ENCODE measurements at regions not wholly inside any gene's neighbourhood (a gene's known extent, or its start where the extent isn't known, plus 50 kb on each side); places are given as distances from the start of the nearest gene placed in this dataset.

- intact Hi-C loops (cut with DNase I) = no loop called here
- Histone ChIP-seq H3K27me3 (ENCODE audit: control insufficient read depth, insufficient read depth) (no peaks in the 10 kb centered on the region), H3K9me3 (ENCODE audit: control insufficient read depth, low read length) (no peaks in the 10 kb centered on the region), H3K4me1 (ENCODE audit: control insufficient read depth, insufficient read depth, low read length) (no peaks in the 10 kb centered on the region), H3K4me3 (ENCODE audit: low read length) (no peak overlapping the region), H3K27ac (ENCODE audit: low read length) (no peak overlapping the region)
- 80% methylated on average over 9 of the region's 9 CpGs for WGBS
- DNase-seq (no peak), ATAC-seq (no peak)
Measured at GRCh38 chr10:128221807-128222206, 95.6 kb upstream of the MKI67 start.

DNA sequence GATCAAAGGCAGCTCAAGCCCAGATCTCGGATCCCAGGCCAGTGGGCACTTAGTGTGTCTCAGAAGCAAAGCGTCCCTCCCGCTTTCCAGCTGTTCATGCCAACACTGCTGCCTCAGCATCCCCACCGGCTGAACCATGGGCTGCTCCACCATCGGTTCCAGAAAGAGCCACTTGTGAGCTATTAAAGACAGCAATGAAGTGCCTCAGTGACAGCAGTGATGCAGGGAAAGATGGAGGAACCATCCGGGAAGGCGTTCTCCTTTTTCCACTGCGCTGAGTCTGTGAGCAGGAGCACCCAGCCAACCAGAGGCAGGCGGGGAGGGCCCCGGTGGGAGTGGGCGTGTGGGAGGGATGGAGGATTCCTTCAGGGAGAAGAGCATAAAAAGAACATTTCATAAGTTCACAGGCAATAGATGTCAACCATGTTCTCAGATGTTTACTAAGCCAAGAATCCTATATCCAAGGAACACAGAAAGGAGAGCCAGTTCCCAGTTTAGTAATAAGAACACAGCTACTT is 96.2 kb upstream of the MKI67 start:
- intact Hi-C loops (cut with DNase I) = no loop called here
- WGBS = 74% methylated on average over 11 of the region's 11 CpGs
- Histone ChIP-seq H3K27me3 (ENCODE audit: control insufficient read depth, insufficient read depth) (no peaks in the 10 kb centered on the region), H3K9me3 (ENCODE audit: control insufficient read depth, low read length) (no peaks in the 10 kb centered on the region), H3K4me1 (ENCODE audit: control insufficient read depth, insufficient read depth, low read length) (no peaks in the 10 kb centered on the region), H3K4me3 (ENCODE audit: low read length) (no peak overlapping the region), H3K27ac (ENCODE audit: low read length) (no peak overlapping the region)
- ATAC-seq = no peak
- DNase-seq = no peak

DNA sequence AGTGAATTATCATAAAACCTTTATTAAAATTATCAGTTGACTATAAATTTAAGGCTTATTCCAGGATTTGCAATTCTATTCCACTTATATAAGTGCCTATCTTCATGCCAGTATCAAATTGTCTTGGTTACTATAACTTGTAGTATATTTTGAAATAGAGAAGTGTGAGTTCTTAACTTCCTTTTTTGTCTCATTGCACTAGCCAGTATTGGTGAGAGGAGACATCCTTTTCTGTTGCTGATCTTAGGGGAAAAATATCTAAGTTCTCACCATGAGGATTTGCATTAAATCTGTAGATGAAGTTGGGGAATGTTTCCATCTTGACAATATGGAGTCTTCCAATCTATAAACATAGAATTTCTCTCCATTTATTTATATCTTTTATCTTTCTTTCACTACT is 104.2 kb upstream of the MKI67 start:
- H3K4me1 ChIP-seq (ENCODE audit: control insufficient read depth, insufficient read depth, low read length) = no peaks in the 10 kb centered on the region
- H3K27me3 ChIP-seq (ENCODE audit: control insufficient read depth, insufficient read depth) = no peaks in the 10 kb centered on the region
- no peak for ATAC-seq
- no peak overlapping the region for H3K4me3 ChIP-seq (ENCODE audit: low read length)
- intact Hi-C loops (cut with DNase I) = no loop called here
- no peak overlapping the region for H3K27ac ChIP-seq (ENCODE audit: low read length)
- H3K9me3 ChIP-seq (ENCODE audit: control insufficient read depth, low read length) = no peaks in the 10 kb centered on the region
- DNase-seq = no peak

DNA sequence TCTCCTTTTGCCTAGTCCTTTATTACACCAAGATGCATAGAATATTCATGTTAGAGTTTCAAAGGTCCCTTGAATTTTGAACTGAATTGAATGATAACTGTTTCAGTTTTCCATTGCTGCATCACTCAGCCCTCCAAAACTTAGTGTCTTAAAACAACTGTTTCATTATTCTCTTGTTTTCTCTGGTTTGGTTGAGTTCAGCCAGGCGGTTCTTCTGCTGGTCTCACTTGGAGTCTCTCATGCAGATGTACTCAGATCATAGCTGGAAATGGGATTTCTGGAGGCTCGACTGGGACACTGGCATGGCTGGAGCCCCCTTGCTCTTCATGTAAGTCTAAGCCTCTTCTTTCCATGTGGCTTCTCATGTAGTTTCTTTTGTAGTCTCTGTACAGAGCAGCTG is 107.2 kb upstream of the MKI67 start:
- no peak for DNase-seq
- Histone ChIP-seq H3K4me1 (ENCODE audit: control insufficient read depth, insufficient read depth, low read length) (no peaks in the 10 kb centered on the region), H3K27me3 (ENCODE audit: control insufficient read depth, insufficient read depth) (no peaks in the 10 kb centered on the region), H3K9me3 (ENCODE audit: control insufficient read depth, low read length) (no peaks in the 10 kb centered on the region), H3K27ac (ENCODE audit: low read length) (no peak overlapping the region), H3K4me3 (ENCODE audit: low read length) (no peak overlapping the region)
- 86% methylated on average over 2 of the region's 2 CpGs for WGBS
- no peak for ATAC-seq
- intact Hi-C loops (cut with DNase I) = no loop called here

DNA sequence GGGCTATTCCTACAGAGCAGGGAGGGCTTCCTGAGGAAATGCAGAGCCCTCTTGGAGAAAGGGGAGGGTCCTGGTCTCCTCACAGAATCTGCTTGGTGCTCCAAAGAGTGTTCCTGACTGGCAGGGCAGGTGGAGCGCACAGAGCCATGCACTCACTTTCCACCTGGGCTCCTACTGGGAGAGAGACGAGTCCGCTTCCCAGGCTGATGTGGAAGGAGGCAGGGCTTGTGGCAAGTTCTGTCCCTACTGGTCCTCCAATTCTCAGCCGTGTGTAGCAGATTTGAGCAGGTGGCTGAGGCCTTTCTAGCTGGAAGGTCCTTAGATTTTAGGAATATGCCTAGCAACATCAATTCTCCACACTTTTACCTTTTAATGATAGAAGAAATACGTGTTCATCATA is 111.5 kb upstream of the MKI67 start:
- Histone ChIP-seq H3K27ac (ENCODE audit: low read length) (no peak overlapping the region), H3K27me3 (ENCODE audit: control insufficient read depth, insufficient read depth) (no peaks in the 10 kb centered on the region), H3K4me1 (ENCODE audit: control insufficient read depth, insufficient read depth, low read length) (no peaks in the 10 kb centered on the region), H3K9me3 (ENCODE audit: control insufficient read depth, low read length) (no peaks in the 10 kb centered on the region), H3K4me3 (ENCODE audit: low read length) (no peak overlapping the region)
- no peak for ATAC-seq
- no peak for DNase-seq
- 72% methylated on average over 5 of the region's 5 CpGs for WGBS
- intact Hi-C loops (cut with DNase I) = no loop called here

GRCh38 chr10:128241023-128241422 is 114.8 kb upstream of the MKI67 start:
- 92% methylated on average over 7 of the region's 7 CpGs for WGBS
- DNase-seq (no peak), ATAC-seq (no peak)
- Histone ChIP-seq H3K9me3 (ENCODE audit: control insufficient read depth, low read length) (no peaks in the 10 kb centered on the region), H3K4me3 (ENCODE audit: low read length) (no peak overlapping the region), H3K27ac (ENCODE audit: low read length) (no peak overlapping the region), H3K4me1 (ENCODE audit: control insufficient read depth, insufficient read depth, low read length) (no peaks in the 10 kb centered on the region), H3K27me3 (ENCODE audit: control insufficient read depth, insufficient read depth) (no peaks in the 10 kb centered on the region)
- intact Hi-C loops (cut with DNase I) = no loop called here

- Histone ChIP-seq H3K9me3 (ENCODE audit: control insufficient read depth, low read length) (no peaks in the 10 kb centered on the region), H3K4me1 (ENCODE audit: control insufficient read depth, insufficient read depth, low read length) (no peaks in the 10 kb centered on the region), H3K4me3 (ENCODE audit: low read length) (no peak overlapping the region), H3K27ac (ENCODE audit: low read length) (no peak overlapping the region), H3K27me3 (ENCODE audit: control insufficient read depth, insufficient read depth) (no peaks in the 10 kb centered on the region)
- no peak for DNase-seq
- intact Hi-C loops (cut with DNase I) = no loop called here
- no peak for ATAC-seq
- 68% methylated on average over 10 of the region's 10 CpGs for WGBS
Measured at GRCh38 chr10:128242641-128243040, 116.4 kb upstream of the MKI67 start.

DNA sequence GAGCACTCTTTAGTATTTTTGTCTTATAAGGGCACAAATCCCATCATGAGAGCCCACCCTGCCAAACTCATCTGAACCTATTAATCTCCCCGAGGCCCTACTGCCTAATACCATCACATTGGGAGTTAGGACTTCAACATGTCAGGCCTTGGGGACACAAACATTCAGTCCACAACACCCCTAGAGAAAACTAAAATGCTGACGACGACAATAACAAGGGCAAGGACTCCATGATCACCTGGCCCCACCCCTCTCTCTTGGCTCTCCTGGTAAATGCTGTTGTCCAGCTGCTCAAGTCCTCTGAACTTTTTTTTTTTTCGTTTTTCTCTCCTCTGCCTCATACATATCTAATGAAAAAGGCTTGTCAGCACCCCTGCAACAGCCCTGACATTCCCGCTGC is 118.8 kb upstream of the MKI67 start:
- ATAC-seq = no peak
- no peaks in the 10 kb centered on the region for H3K27me3 ChIP-seq (ENCODE audit: control insufficient read depth, insufficient read depth)
- H3K4me3 ChIP-seq (ENCODE audit: low read length) = no peak overlapping the region
- H3K9me3 ChIP-seq (ENCODE audit: control insufficient read depth, low read length) = no peaks in the 10 kb centered on the region
- no peak overlapping the region for H3K27ac ChIP-seq (ENCODE audit: low read length)
- no peaks in the 10 kb centered on the region for H3K4me1 ChIP-seq (ENCODE audit: control insufficient read depth, insufficient read depth, low read length)
- no peak for DNase-seq
- 78% methylated on average over 5 of the region's 5 CpGs for WGBS
- intact Hi-C loops (cut with DNase I) = no loop called here

DNA sequence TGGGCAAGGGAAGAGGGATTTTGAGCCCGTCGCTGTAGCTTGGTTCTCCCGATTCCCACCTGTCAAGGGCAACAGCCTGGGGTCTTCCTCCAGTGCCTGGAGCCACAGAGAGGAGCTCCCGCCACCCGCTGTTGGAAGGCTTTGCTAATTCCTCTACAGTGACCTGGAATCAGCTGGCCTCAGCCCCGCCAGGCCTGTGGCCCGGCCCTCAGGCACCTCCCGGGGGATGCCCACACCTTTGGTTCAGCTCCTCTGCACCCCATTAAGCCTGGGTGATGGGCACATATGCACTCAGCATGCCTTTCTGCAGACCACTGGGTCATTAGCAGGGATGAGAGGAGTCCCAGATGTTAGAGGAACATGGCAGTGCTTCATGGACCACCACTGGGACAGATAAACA is 121.4 kb upstream of the MKI67 start:
- H3K27me3 ChIP-seq (ENCODE audit: control insufficient read depth, insufficient read depth) = no peaks in the 10 kb centered on the region
- no peaks in the 10 kb centered on the region for H3K9me3 ChIP-seq (ENCODE audit: control insufficient read depth, low read length)
- no peaks in the 10 kb centered on the region for H3K4me1 ChIP-seq (ENCODE audit: control insufficient read depth, insufficient read depth, low read length)
- H3K4me3 ChIP-seq (ENCODE audit: low read length) = no peak overlapping the region
- intact Hi-C loops (cut with DNase I) = no loop called here
- ATAC-seq (no peak), DNase-seq (peak in 1 of 3 donors; percentile 43)
- WGBS = 98% methylated on average over 8 of the region's 8 CpGs
- H3K27ac ChIP-seq (ENCODE audit: low read length) = no peak overlapping the region

GRCh38 chr10:128254476-128254875 is 128.3 kb upstream of the MKI67 start:
- no peaks in the 10 kb centered on the region for H3K9me3 ChIP-seq (ENCODE audit: control insufficient read depth, low read length)
- WGBS = 68% methylated on average over 2 of the region's 2 CpGs
- H3K27ac ChIP-seq (ENCODE audit: low read length) = no peak overlapping the region
- no peaks in the 10 kb centered on the region for H3K4me1 ChIP-seq (ENCODE audit: control insufficient read depth, insufficient read depth, low read length)
- no peak for DNase-seq
- ATAC-seq = no peak
- no peaks in the 10 kb centered on the region for H3K27me3 ChIP-seq (ENCODE audit: control insufficient read depth, insufficient read depth)
- H3K4me3 ChIP-seq (ENCODE audit: low read length) = no peak overlapping the region
- intact Hi-C loops (cut with DNase I) = no loop called here

GRCh38 chr10:128257428-128257827 is 131.2 kb upstream of the MKI67 start:
- Histone ChIP-seq H3K4me3 (ENCODE audit: low read length) (no peak overlapping the region), H3K4me1 (ENCODE audit: control insufficient read depth, insufficient read depth, low read length) (no peaks in the 10 kb centered on the region), H3K27me3 (ENCODE audit: control insufficient read depth, insufficient read depth) (no peaks in the 10 kb centered on the region), H3K9me3 (ENCODE audit: control insufficient read depth, low read length) (no peaks in the 10 kb centered on the region), H3K27ac (ENCODE audit: low read length) (no peak overlapping the region)
- intact Hi-C loops (cut with DNase I) = no loop called here
- 89% methylated on average over 2 of the region's 2 CpGs for WGBS
- ATAC-seq = no peak
- no peak for DNase-seq

DNA sequence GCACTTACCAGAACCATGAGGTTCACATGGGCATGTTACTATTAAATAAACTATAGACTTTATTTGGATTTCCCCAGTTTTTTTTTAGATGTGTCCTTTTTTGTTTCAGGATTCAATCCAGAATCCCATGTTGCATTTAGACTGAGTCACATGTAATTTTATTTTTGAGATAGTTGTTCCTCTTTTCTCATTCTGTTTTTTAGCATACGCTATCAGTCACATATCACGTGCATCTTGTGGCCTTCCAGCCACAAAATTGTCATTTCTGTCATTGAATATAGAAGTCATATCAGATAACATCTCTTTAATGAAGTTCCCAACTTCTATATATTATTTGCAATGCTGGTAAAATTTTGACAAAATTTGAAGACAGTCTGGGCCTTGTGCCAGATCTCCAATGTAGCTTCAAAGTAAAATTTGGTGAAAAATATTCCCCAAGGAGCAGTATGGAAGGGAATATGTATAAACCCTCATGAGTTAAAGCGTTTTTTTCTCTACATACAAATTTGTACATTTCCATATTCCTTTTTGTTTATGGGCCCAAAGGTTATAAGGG is 132.3 kb upstream of the MKI67 start:
- DNase-seq (no peak), ATAC-seq (no peak)
- Histone ChIP-seq H3K9me3 (ENCODE audit: control insufficient read depth, low read length) (no peaks in the 10 kb centered on the region), H3K4me3 (ENCODE audit: low read length) (no peak overlapping the region), H3K4me1 (ENCODE audit: control insufficient read depth, insufficient read depth, low read length) (no peaks in the 10 kb centered on the region), H3K27ac (ENCODE audit: low read length) (no peak overlapping the region), H3K27me3 (ENCODE audit: control insufficient read depth, insufficient read depth) (no peaks in the 10 kb centered on the region)
- intact Hi-C loops (cut with DNase I) = no loop called here
- 69% methylated on average over 3 of the region's 3 CpGs for WGBS
